ENCODE measurements at regions not wholly inside any gene's neighbourhood (a gene's known extent, or its start where the extent isn't known, plus 50 kb on each side); places are given as distances from the start of the nearest gene placed in this dataset.

- DNase-seq (ENCODE audit: low read depth) = no peak
- H3K27me3 ChIP-seq (ENCODE audit: control insufficient read depth, insufficient read depth, low read length) = no peaks in the 10 kb centered on the region
- TF ChIP-seq CTCF (IDR thresholded peaks at IDR 0.05; ENCODE audit: insufficient read depth, low read length, poor library complexity, severe bottlenecking) = no peak
- H3K4me3 ChIP-seq (ENCODE audit: low read depth, low read length) = no peak overlapping the region
- H3K36me3 ChIP-seq (ENCODE audit: control insufficient read depth, insufficient read depth, low read length) = no peaks in the 10 kb centered on the region
These were observed 1077.0 kb upstream of the NCAM2 start for GRCh38 chr21:19921211-19921610.

- H3K36me3 ChIP-seq (ENCODE audit: control insufficient read depth, insufficient read depth, low read length) = no peaks in the 10 kb centered on the region
- H3K4me3 ChIP-seq (ENCODE audit: low read depth, low read length) = no peak overlapping the region
- DNase-seq (ENCODE audit: low read depth) = no peak
- no peaks in the 10 kb centered on the region for H3K27me3 ChIP-seq (ENCODE audit: control insufficient read depth, insufficient read depth, low read length)
- no peak for TF ChIP-seq CTCF (IDR thresholded peaks at IDR 0.05; ENCODE audit: insufficient read depth, low read length, poor library complexity, severe bottlenecking)
These were observed 1076.1 kb upstream of the NCAM2 start for GRCh38 chr21:19922122-19922521.

GRCh38 chr21:19935467-19935866 is 1062.7 kb upstream of the NCAM2 start:
- Histone ChIP-seq H3K4me3 (ENCODE audit: low read depth, low read length) (no peak overlapping the region), H3K36me3 (ENCODE audit: control insufficient read depth, insufficient read depth, low read length) (no peaks in the 10 kb centered on the region), H3K27me3 (ENCODE audit: control insufficient read depth, insufficient read depth, low read length) (no peaks in the 10 kb centered on the region)
- TF ChIP-seq CTCF (IDR thresholded peaks at IDR 0.05; ENCODE audit: insufficient read depth, low read length, poor library complexity, severe bottlenecking) = no peak
- DNase-seq (ENCODE audit: low read depth) = no peak

- TF ChIP-seq CTCF (IDR thresholded peaks at IDR 0.05; ENCODE audit: insufficient read depth, low read length, poor library complexity, severe bottlenecking) = no peak
- Histone ChIP-seq H3K36me3 (ENCODE audit: control insufficient read depth, insufficient read depth, low read length) (no peaks in the 10 kb centered on the region), H3K4me3 (ENCODE audit: low read depth, low read length) (no peak overlapping the region), H3K27me3 (ENCODE audit: control insufficient read depth, insufficient read depth, low read length) (no peaks in the 10 kb centered on the region)
- DNase-seq (ENCODE audit: low read depth) = no peak
These were observed 1060.6 kb upstream of the NCAM2 start for GRCh38 chr21:19937619-19938018.

GRCh38 chr21:19941626-19942025 is 1056.6 kb upstream of the NCAM2 start:
- no peak overlapping the region for H3K4me3 ChIP-seq (ENCODE audit: low read depth, low read length)
- no peaks in the 10 kb centered on the region for H3K27me3 ChIP-seq (ENCODE audit: control insufficient read depth, insufficient read depth, low read length)
- DNase-seq (ENCODE audit: low read depth) = no peak
- H3K36me3 ChIP-seq (ENCODE audit: control insufficient read depth, insufficient read depth, low read length) = no peaks in the 10 kb centered on the region
- no peak for TF ChIP-seq CTCF (IDR thresholded peaks at IDR 0.05; ENCODE audit: insufficient read depth, low read length, poor library complexity, severe bottlenecking)

GRCh38 chr21:19950347-19950746 is 1047.9 kb upstream of the NCAM2 start:
- DNase-seq (ENCODE audit: low read depth) = no peak
- H3K36me3 ChIP-seq (ENCODE audit: control insufficient read depth, insufficient read depth, low read length) = no peaks in the 10 kb centered on the region
- H3K4me3 ChIP-seq (ENCODE audit: low read depth, low read length) = no peak overlapping the region
- H3K27me3 ChIP-seq (ENCODE audit: control insufficient read depth, insufficient read depth, low read length) = no peaks in the 10 kb centered on the region
- TF ChIP-seq CTCF (IDR thresholded peaks at IDR 0.05; ENCODE audit: insufficient read depth, low read length, poor library complexity, severe bottlenecking) = no peak
